ENCODE measurements at regions not wholly inside any gene's neighbourhood (a gene's known extent, or its start where the extent isn't known, plus 50 kb on each side); places are given as distances from the start of the nearest gene placed in this dataset.

- Histone ChIP-seq H3F3A (ENCODE audit: insufficient read depth, low read length) (no peaks in the 10 kb centered on the region), H3K9me3 (ENCODE audit: low read length) (peaks cover 4% of the 10 kb centered on the region), H3K9me2 (ENCODE audit: low read depth, low read length) (no peaks in the 10 kb centered on the region), H3K9ac (ENCODE audit: low read length) (no peak overlapping the region), H3K27me3 (ENCODE audit: insufficient read depth, low read length) (no peaks in the 10 kb centered on the region), H4K20me1 (ENCODE audit: insufficient read depth, low read length) (no peaks in the 10 kb centered on the region), H3K4me2 (ENCODE audit: low read length) (no peak overlapping the region), H2AFZ (ENCODE audit: low read length) (no peak overlapping the region), H3K36me3 (ENCODE audit: insufficient read depth, low read length) (peaks cover under 1% of the 10 kb centered on the region), H3K4me1 (ENCODE audit: insufficient read depth, low read length, severe bottlenecking) (no peaks in the 10 kb centered on the region), H3K79me2 (ENCODE audit: insufficient read depth, low read length) (no peaks in the 10 kb centered on the region), H3K4me3 (ENCODE audit: low read depth, low read length, poor library complexity, severe bottlenecking) (no peak overlapping the region), H3K27ac (ENCODE audit: low read depth, low read length, poor library complexity, severe bottlenecking) (no peak overlapping the region)
- TF ChIP-seq CTCF (IDR thresholded peaks at IDR 0.05; ENCODE audit: low read length) (no peak), EZH2 (IDR thresholded peaks at IDR 0.05; ENCODE audit: borderline replicate concordance, low read length) (no peak)
These were observed 989.8 kb upstream of the B3GALT2 start for GRCh38 chr1:194176212-194176611.

GRCh38 chr1:194175251-194175650 is 988.8 kb upstream of the B3GALT2 start:
- Histone ChIP-seq H4K20me1 (ENCODE audit: insufficient read depth, low read length) (no peaks in the 10 kb centered on the region), H3K79me2 (ENCODE audit: insufficient read depth, low read length) (no peaks in the 10 kb centered on the region), H3K27ac (ENCODE audit: low read depth, low read length, poor library complexity, severe bottlenecking) (no peak overlapping the region), H3K9ac (ENCODE audit: low read length) (no peak overlapping the region), H3F3A (ENCODE audit: insufficient read depth, low read length) (no peaks in the 10 kb centered on the region), H3K4me3 (ENCODE audit: low read depth, low read length, poor library complexity, severe bottlenecking) (no peak overlapping the region), H2AFZ (ENCODE audit: low read length) (no peak overlapping the region), H3K36me3 (ENCODE audit: insufficient read depth, low read length) (no peaks in the 10 kb centered on the region; the same call in none of the 2 replicates), H3K4me1 (ENCODE audit: insufficient read depth, low read length, severe bottlenecking) (no peaks in the 10 kb centered on the region), H3K4me2 (ENCODE audit: low read length) (no peak overlapping the region), H3K9me2 (ENCODE audit: low read depth, low read length) (no peaks in the 10 kb centered on the region), H3K9me3 (ENCODE audit: low read length) (peaks cover 8% of the 10 kb centered on the region), H3K27me3 (ENCODE audit: insufficient read depth, low read length) (no peaks in the 10 kb centered on the region)
- TF ChIP-seq EZH2 (IDR thresholded peaks at IDR 0.05; ENCODE audit: borderline replicate concordance, low read length) (no peak), CTCF (IDR thresholded peaks at IDR 0.05; ENCODE audit: low read length) (no peak)

GRCh38 chr1:194174528-194174927 is 988.1 kb upstream of the B3GALT2 start:
- TF ChIP-seq CTCF (IDR thresholded peaks at IDR 0.05; ENCODE audit: low read length) (no peak), EZH2 (IDR thresholded peaks at IDR 0.05; ENCODE audit: borderline replicate concordance, low read length) (no peak)
- H3K4me1 ChIP-seq (ENCODE audit: insufficient read depth, low read length, severe bottlenecking): no peaks in the 10 kb centered on the region
- H3K36me3 ChIP-seq (ENCODE audit: insufficient read depth, low read length): no peaks in the 10 kb centered on the region; the same call in none of the 2 replicates
- no peak overlapping the region for H3K4me2 ChIP-seq (ENCODE audit: low read length)
- no peaks in the 10 kb centered on the region for H3F3A ChIP-seq (ENCODE audit: insufficient read depth, low read length)
- H3K27ac ChIP-seq (ENCODE audit: low read depth, low read length, poor library complexity, severe bottlenecking): no peak overlapping the region
- no peaks in the 10 kb centered on the region for H3K79me2 ChIP-seq (ENCODE audit: insufficient read depth, low read length)
- H3K9me3 ChIP-seq (ENCODE audit: low read length): peaks cover 11% of the 10 kb centered on the region
- H3K9ac ChIP-seq (ENCODE audit: low read length): no peak overlapping the region
- no peak overlapping the region for H3K4me3 ChIP-seq (ENCODE audit: low read depth, low read length, poor library complexity, severe bottlenecking)
- no peaks in the 10 kb centered on the region for H4K20me1 ChIP-seq (ENCODE audit: insufficient read depth, low read length)
- H3K27me3 ChIP-seq (ENCODE audit: insufficient read depth, low read length): no peaks in the 10 kb centered on the region
- no peak overlapping the region for H2AFZ ChIP-seq (ENCODE audit: low read length)
- H3K9me2 ChIP-seq (ENCODE audit: low read depth, low read length): no peaks in the 10 kb centered on the region
